Skin epidermis (tissue), 12 donors: ENCODE measurements at regions not wholly inside any gene's neighbourhood (a gene's known extent, or its start where the extent isn't known, plus 50 kb on each side); places are given as distances from the start of the nearest gene placed in this dataset.
"Not testable (repeated sequence)": the region's sequence is repeated elsewhere in the genome, so short reads cannot be mapped to it uniquely, and the experiment has no call there.

Source experiments
- H3K27ac ChIP-seq, 21 experiments: fragments of 200-600 bp; sonication (generic) in 11 of 21; one replicate each; pipeline ENCODE4 v1.5.0; 2020; ENCODE audit warnings: mild to moderate bottlenecking in 3 of 21, inconsistent platforms in 2 of 21, moderate library complexity in 2 of 21
- H3K4me3 ChIP-seq, 7 experiments: fragments of 200-600 bp; sonication (generic) in 2 of 7; one replicate each; pipeline ENCODE4 v1.5.0; 2020; ENCODE audit warnings: inconsistent platforms in 2 of 7, mild to moderate bottlenecking in 2 of 7, moderate library complexity in 1 of 7

GRCh38 chr7:119936836-119937235 is 336.1 kb upstream of the KCND2 start:
- no peak overlapping the region for H3K4me3 ChIP-seq
- no peak overlapping the region for H3K27ac ChIP-seq

- H3K27ac ChIP-seq, result no peak overlapping the region
- no peak overlapping the region for H3K4me3 ChIP-seq
Observed at GRCh38 chr7:119937745-119938144, 335.2 kb upstream of the KCND2 start.

GRCh38 chr7:119943942-119944600 is 328.9 kb upstream of the KCND2 start:
- H3K4me3 ChIP-seq, result no peak overlapping the region
- H3K27ac ChIP-seq, result peak overlapping the region in 1 of 21 experiments; percentile 22

- no peak overlapping the region for H3K4me3 ChIP-seq
- no peak overlapping the region for H3K27ac ChIP-seq
Observed at GRCh38 chr7:119944601-119944972, 328.4 kb upstream of the KCND2 start.

GRCh38 chr7:119945822-119946221 is 327.2 kb upstream of the KCND2 start:
- Histone ChIP-seq H3K27ac (no peak overlapping the region), H3K4me3 (no peak overlapping the region)

GRCh38 chr7:119949053-119949452 is 323.9 kb upstream of the KCND2 start:
- Histone ChIP-seq H3K27ac (no peak overlapping the region), H3K4me3 (no peak overlapping the region)

GRCh38 chr7:119950390-119951041 is 322.5 kb upstream of the KCND2 start:
- not testable (repeated sequence) for H3K4me3 ChIP-seq, H3K27ac ChIP-seq

GRCh38 chr7:119951614-119952013 is 321.4 kb upstream of the KCND2 start:
- not testable (repeated sequence) for H3K27ac ChIP-seq, H3K4me3 ChIP-seq

GRCh38 chr7:119957335-119957734 is 315.6 kb upstream of the KCND2 start:
- H3K27ac ChIP-seq, result no peak overlapping the region
- H3K4me3 ChIP-seq, result no peak overlapping the region

- Histone ChIP-seq H3K27ac (no peak overlapping the region), H3K4me3 (no peak overlapping the region)
Observed at GRCh38 chr7:119959811-119960210, 313.2 kb upstream of the KCND2 start.

GRCh38 chr7:119963654-119964053 is 309.3 kb upstream of the KCND2 start:
- H3K27ac ChIP-seq, result no peak overlapping the region
- H3K4me3 ChIP-seq, result no peak overlapping the region

- H3K4me3 ChIP-seq, result no peak overlapping the region
- H3K27ac ChIP-seq, result no peak overlapping the region
Observed at GRCh38 chr7:119964065-119964464, 308.9 kb upstream of the KCND2 start.

GRCh38 chr7:119964788-119965542 is 308.0 kb upstream of the KCND2 start:
- Histone ChIP-seq H3K27ac (no peak overlapping the region), H3K4me3 (no peak overlapping the region)

- Histone ChIP-seq H3K4me3 (no peak overlapping the region), H3K27ac (no peak overlapping the region)
Observed at GRCh38 chr7:119967221-119967620, 305.8 kb upstream of the KCND2 start.

GRCh38 chr7:119968411-119968810 is 304.6 kb upstream of the KCND2 start:
- H3K27ac ChIP-seq, H3K4me3 ChIP-seq: not testable (repeated sequence)

GRCh38 chr7:119969054-119969453 is 303.9 kb upstream of the KCND2 start:
- H3K27ac ChIP-seq, result no peak overlapping the region
- H3K4me3 ChIP-seq, result no peak overlapping the region

- Histone ChIP-seq H3K27ac (no peak overlapping the region), H3K4me3 (no peak overlapping the region)
Observed at GRCh38 chr7:119969763-119970162, 303.2 kb upstream of the KCND2 start.

- Histone ChIP-seq H3K4me3 (no peak overlapping the region), H3K27ac (no peak overlapping the region)
Observed at GRCh38 chr7:119974972-119975371, 298.0 kb upstream of the KCND2 start.

GRCh38 chr7:119982884-119983283 is 290.1 kb upstream of the KCND2 start:
- Histone ChIP-seq H3K4me3 (no peak overlapping the region), H3K27ac (no peak overlapping the region)

GRCh38 chr7:119983468-119983867 is 289.5 kb upstream of the KCND2 start:
- Histone ChIP-seq H3K27ac (no peak overlapping the region), H3K4me3 (no peak overlapping the region)

GRCh38 chr7:119984247-119984646 is 288.7 kb upstream of the KCND2 start:
- no peak overlapping the region for H3K4me3 ChIP-seq
- H3K27ac ChIP-seq, result no peak overlapping the region
